ENCODE measurements at regions not wholly inside any gene's neighbourhood (a gene's known extent, or its start where the extent isn't known, plus 50 kb on each side); places are given as distances from the start of the nearest gene placed in this dataset.

- no peak for DNase-seq (ENCODE audit: low read depth)
These were observed 359.1 kb upstream of the TBX3 start for GRCh38 chr12:115043079-115043478.

DNA sequence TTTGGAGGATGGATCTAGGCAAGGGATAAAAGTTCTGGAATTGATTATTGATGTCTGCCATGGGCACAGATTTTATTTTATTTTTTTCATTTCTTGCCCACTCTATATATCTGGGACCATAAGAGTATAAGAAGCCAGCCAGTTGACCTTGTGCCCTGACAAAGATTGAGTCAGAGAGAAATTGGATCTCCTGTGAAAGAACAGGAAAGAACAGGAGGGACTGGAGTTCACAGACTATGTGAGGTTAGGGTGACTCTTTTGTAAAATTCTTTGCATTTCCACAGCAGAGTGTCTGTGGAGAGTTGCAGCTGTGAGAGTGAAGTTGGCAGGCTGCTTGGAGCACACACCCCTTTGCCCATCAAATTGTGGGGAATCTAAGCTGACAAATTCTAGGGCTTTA is 358.4 kb upstream of the TBX3 start:
- peak; percentile 15 for DNase-seq (ENCODE audit: low read depth)

- no peak for DNase-seq (ENCODE audit: low read depth)
These were observed 353.9 kb upstream of the TBX3 start for GRCh38 chr12:115037830-115038229.

DNA sequence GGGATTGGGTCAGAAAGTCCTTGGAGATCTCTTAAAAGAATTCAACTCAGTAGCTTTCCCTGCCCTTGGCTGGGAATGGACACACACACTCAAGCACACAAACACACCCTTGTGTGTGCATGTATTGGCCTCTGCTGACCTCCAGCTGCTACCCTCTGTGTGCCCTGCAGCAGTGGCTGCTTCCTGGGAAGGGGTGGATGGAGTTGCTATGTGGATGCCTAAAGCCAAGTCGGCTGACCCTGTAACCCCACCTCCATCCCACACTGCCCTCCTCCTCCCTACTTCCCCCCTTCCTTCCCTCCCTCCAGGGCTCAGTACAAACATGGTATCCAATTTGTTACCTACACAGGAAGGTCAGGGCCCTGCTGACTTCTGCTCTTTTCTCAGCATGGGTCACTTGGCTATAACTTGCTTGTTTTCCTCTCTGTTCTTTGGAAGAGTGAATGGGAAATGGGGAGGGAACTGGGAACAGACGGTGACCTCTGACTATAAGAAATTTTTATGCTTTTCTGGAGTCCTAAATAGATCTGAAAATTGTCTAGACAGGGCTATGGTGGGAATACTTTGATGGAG is 351.6 kb upstream of the TBX3 start:
- DNase-seq (ENCODE audit: low read depth) = no peak

DNA sequence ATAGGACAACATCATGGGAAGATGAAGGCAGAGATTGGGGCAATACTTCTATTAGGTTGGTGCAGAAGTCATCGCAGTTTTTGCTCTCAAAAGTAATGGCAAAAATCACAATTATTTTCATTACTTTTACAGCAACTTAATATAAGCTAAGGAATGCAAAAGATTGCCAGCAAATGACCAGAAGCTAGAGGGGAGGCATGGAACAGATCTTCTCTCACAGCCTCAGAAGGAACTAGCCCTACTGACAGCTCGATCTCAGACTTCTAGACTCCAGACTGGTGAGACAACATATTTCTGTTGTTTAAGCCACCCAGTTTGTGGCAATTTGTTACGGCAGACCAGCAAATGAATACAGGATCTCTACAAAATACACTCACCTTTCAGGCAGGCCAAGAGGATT is 348.5 kb upstream of the TBX3 start:
- no peak for DNase-seq (ENCODE audit: low read depth)

GRCh38 chr12:115030017-115030416 is 346.0 kb upstream of the TBX3 start:
- DNase-seq (ENCODE audit: low read depth) = no peak

- DNase-seq (ENCODE audit: low read depth) = no peak
These were observed 340.6 kb upstream of the TBX3 start for GRCh38 chr12:115024531-115024930.

GRCh38 chr12:115023279-115024265 is 339.6 kb upstream of the TBX3 start:
- no peak for DNase-seq (ENCODE audit: low read depth)

GRCh38 chr12:115020091-115020490 is 336.1 kb upstream of the TBX3 start:
- no peak for DNase-seq (ENCODE audit: low read depth)

DNA sequence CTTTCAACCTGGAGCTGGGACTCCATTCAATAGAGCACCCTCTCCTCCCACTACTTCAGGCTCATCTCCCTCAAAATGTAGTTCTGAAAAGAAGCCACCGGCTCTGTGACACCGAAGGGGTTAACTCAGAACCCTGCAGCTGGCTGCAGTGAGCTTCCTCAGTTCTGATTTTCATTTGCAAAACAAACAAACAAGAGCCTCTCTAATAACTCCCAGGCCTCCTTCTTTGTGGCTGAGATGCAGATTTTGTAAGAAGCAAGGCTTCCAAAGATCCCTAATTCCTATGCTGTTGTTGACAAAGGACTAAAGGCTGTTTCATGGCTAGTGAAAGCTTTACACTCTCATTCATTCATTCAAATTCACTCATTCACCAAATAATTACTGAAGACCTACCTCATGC is 333.4 kb upstream of the TBX3 start:
- no peak for DNase-seq (ENCODE audit: low read depth)

DNA sequence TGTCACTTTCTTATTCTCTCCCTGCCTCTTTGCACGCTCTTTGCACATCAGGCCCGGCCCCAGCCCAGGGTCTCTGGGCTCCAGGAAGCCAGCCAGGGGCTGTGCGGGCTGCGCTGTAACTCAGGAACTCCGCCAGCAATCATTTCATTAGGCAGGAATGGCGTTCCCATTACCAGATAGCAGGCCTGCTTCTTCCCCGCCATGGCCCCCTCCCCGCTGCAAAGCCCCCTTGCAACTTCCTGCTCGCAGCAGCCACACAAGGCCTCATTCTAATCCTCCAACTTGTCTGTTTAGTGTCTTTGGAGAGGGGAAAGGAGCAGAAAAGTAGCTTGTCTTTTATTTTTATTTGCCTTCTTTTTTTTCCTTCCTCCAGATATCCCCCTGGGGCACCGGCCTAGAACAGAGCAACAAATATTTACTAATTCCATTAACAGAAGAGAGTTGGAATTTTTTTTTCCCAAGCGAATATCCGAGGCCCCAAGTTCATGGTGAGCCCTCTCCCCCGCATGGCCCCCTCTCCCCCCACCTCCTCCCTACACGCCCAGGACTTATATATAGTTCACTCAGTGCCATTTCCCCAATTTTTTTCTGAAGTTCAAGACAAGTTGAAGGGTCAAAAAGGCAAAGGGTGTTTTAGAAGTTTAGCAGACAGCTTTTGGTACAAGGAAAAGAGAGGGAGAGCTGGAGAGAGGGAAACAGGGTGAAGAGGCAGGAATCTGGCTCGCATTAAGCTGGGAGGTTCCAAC is 329.4 kb upstream of the TBX3 start:
- no peak for DNase-seq (ENCODE audit: low read depth)

DNA sequence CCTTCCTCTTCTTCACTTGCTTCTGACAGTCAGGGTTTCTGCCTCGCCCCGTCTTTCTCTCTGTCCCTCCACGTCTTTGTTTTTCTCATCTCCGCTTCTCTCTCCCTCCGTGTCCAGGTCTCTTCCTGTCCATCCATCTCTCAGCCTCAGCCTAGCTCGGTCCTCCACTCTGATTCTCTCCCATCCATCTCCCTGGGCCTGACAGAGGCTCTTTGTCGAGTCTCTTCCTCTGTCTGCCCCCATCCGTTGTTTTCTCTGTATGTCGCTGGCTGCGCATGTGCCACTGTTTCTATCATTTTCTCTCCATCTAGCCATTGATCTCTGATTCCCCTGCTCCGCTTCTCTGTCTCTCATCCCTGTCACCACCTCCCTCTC is 328.9 kb upstream of the TBX3 start:
- no peak for DNase-seq (ENCODE audit: low read depth)

GRCh38 chr12:115011703-115012102 is 327.7 kb upstream of the TBX3 start:
- DNase-seq (ENCODE audit: low read depth) = no peak

DNA sequence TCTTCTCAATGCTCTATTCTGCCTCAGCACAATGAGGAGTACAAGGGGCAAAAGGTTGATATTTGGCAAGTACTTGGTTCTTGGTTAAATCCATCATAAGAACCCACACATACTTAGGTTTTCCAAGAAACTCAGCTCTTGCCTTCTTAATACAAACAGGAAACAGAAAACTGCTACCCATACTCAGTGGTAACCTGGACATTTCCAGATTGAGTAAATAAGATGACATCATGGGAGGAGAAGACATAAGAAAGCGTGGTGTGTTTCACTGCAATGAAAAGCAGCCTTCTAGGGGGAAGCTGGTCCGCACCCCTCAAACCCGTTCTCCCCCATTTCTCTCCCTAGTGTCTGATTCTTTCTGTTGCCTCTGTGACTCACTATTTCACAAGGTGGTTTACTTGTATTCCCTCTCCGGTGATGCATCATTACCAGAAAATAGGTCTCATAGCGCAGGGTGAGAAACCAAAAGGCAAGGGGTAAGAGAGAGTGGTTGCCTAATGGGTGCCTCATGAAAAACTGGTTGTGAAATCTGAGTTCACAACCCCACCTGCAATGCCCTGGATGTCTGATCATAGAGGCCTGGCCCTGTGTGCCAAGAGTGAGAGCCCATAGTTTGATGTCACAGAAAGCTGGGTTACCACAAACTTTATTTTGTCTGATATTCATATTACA is 326.5 kb upstream of the TBX3 start:
- peak; percentile 38 for DNase-seq (ENCODE audit: low read depth)

GRCh38 chr12:115008929-115009328 is 325.0 kb upstream of the TBX3 start:
- DNase-seq (ENCODE audit: low read depth) = no peak

GRCh38 chr12:115004470-115005146 is 320.6 kb upstream of the TBX3 start:
- peak; percentile 71 for DNase-seq (ENCODE audit: low read depth)

GRCh38 chr12:115002434-115002833 is 318.5 kb upstream of the TBX3 start:
- no peak for DNase-seq (ENCODE audit: low read depth)

- no peak for DNase-seq (ENCODE audit: low read depth)
These were observed 317.7 kb upstream of the TBX3 start for GRCh38 chr12:115001571-115002180.

- DNase-seq (ENCODE audit: low read depth) = peak; percentile 88
These were observed 316.1 kb upstream of the TBX3 start for GRCh38 chr12:115000038-115000437.

DNA sequence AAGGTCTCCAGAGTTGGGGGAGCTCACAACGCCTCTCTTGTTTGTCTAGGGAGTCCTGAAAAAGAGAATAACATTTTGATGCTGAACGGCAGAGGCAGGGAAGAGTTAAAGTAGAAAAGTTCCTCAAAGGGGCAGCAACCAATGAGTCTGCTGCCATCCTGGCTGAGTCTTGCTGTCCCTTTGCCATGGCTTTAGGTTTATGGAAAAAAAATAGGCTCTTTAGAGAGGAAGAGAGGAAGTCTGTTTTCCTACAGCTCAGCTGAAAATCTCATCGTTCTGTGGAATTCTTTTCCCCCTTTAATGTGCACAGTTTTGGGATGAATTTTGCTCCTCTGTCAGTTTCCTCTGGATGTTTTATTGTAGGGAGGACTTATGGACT is 314.8 kb upstream of the TBX3 start:
- no peak for DNase-seq (ENCODE audit: low read depth)

Measured in HT1080 (cell line).